ENCODE measurements at regions not wholly inside any gene's neighbourhood (a gene's known extent, or its start where the extent isn't known, plus 50 kb on each side); places are given as distances from the start of the nearest gene placed in this dataset.

DNA sequence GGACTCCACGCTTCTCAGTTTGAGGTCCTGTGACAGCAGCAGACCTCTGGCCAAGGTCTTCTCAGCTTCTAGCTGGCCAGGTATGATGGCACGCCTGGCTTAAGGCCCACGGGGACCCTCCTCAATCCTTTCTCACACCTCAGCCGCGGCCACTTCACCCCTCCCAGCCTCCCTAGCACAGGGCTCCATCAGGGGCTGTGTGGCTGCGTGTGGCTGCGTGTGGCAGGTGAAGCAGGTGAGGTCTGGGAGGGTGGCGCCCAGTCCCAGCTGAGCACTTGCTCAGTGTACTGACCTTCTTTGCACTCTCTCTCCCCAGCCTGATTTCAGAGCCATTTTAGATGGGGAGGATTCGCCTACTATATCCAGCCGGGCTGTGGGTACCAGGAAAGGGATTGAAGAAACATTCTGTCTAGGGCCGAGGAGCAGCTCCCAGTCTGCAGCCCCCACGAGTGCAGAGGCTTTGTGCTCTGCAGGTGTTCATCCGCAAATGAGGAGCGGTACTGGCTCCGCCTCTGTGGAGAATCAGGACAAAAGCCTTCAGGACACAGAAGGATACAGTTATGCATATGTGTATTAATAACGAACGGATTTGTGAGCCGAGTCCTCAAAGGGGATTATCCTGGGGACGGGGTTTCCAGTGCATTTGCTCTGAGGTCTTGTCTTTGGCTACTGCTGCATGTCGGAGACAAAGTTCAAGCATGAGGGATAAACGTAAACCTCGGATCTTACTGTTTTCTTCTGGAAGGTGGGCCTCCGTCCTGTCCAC, 236.9 kb upstream of the RAB6C start:
- TF ChIP-seq, protein P1, sequence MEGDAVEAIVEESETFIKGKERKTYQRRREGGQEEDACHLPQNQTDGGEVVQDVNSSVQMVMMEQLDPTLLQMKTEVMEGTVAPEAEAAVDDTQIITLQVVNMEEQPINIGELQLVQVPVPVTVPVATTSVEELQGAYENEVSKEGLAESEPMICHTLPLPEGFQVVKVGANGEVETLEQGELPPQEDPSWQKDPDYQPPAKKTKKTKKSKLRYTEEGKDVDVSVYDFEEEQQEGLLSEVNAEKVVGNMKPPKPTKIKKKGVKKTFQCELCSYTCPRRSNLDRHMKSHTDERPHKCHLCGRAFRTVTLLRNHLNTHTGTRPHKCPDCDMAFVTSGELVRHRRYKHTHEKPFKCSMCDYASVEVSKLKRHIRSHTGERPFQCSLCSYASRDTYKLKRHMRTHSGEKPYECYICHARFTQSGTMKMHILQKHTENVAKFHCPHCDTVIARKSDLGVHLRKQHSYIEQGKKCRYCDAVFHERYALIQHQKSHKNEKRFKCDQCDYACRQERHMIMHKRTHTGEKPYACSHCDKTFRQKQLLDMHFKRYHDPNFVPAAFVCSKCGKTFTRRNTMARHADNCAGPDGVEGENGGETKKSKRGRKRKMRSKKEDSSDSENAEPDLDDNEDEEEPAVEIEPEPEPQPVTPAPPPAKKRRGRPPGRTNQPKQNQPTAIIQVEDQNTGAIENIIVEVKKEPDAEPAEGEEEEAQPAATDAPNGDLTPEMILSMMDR (IDR thresholded peaks at IDR 0.05; ENCODE audit: low read depth, low read length, missing input control), result no peak
- TF ChIP-seq, protein P2, sequence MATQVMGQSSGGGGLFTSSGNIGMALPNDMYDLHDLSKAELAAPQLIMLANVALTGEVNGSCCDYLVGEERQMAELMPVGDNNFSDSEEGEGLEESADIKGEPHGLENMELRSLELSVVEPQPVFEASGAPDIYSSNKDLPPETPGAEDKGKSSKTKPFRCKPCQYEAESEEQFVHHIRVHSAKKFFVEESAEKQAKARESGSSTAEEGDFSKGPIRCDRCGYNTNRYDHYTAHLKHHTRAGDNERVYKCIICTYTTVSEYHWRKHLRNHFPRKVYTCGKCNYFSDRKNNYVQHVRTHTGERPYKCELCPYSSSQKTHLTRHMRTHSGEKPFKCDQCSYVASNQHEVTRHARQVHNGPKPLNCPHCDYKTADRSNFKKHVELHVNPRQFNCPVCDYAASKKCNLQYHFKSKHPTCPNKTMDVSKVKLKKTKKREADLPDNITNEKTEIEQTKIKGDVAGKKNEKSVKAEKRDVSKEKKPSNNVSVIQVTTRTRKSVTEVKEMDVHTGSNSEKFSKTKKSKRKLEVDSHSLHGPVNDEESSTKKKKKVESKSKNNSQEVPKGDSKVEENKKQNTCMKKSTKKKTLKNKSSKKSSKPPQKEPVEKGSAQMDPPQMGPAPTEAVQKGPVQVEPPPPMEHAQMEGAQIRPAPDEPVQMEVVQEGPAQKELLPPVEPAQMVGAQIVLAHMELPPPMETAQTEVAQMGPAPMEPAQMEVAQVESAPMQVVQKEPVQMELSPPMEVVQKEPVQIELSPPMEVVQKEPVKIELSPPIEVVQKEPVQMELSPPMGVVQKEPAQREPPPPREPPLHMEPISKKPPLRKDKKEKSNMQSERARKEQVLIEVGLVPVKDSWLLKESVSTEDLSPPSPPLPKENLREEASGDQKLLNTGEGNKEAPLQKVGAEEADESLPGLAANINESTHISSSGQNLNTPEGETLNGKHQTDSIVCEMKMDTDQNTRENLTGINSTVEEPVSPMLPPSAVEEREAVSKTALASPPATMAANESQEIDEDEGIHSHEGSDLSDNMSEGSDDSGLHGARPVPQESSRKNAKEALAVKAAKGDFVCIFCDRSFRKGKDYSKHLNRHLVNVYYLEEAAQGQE (IDR thresholded peaks at IDR 0.05), result no peak
- TF ChIP-seq RXRA (IDR thresholded peaks at IDR 0.05) (no peak), RAD21 (IDR thresholded peaks at IDR 0.05) (no peak), TAF1 (conservative IDR thresholded peaks at IDR 0.05) (no peak), EGR1 (IDR thresholded peaks at IDR 0.05; ENCODE audit: low read depth in 2 of 2) (no peak), NR2F2 (IDR thresholded peaks at IDR 0.05) (no peak), SP1 (IDR thresholded peaks at IDR 0.05) (no peak)
- TF ChIP-seq, protein P3, sequence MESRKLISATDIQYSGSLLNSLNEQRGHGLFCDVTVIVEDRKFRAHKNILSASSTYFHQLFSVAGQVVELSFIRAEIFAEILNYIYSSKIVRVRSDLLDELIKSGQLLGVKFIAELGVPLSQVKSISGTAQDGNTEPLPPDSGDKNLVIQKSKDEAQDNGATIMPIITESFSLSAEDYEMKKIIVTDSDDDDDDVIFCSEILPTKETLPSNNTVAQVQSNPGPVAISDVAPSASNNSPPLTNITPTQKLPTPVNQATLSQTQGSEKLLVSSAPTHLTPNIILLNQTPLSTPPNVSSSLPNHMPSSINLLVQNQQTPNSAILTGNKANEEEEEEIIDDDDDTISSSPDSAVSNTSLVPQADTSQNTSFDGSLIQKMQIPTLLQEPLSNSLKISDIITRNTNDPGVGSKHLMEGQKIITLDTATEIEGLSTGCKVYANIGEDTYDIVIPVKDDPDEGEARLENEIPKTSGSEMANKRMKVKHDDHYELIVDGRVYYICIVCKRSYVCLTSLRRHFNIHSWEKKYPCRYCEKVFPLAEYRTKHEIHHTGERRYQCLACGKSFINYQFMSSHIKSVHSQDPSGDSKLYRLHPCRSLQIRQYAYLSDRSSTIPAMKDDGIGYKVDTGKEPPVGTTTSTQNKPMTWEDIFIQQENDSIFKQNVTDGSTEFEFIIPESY (IDR thresholded peaks at IDR 0.05), result no peak

Data from liver (tissue), 3 donors.